ENCODE measurements at regions not wholly inside any gene's neighbourhood (a gene's known extent, or its start where the extent isn't known, plus 50 kb on each side); places are given as distances from the start of the nearest gene placed in this dataset.

DNA sequence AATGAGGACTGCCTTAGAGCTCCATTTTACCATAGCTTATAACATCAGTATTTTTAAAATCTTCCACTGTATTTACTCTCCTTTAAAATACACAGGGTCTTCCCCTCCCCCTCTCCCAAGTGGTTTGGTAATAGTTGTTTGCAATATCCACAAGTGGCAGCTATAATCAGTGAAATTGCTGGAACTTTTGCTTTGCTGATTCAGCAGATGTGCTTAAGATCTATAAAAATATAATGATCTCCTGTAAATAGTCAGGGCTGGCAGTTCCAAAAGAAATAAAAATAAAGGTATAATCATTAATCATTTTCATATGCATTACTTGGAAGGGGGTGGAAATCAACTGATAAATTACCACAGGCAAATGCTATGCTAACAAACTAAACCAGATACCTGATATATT, 345.2 kb downstream of the KLHL13 start:
- no peak for TF ChIP-seq POLR2A (IDR thresholded peaks at IDR 0.05)
- TF ChIP-seq, protein P1, sequence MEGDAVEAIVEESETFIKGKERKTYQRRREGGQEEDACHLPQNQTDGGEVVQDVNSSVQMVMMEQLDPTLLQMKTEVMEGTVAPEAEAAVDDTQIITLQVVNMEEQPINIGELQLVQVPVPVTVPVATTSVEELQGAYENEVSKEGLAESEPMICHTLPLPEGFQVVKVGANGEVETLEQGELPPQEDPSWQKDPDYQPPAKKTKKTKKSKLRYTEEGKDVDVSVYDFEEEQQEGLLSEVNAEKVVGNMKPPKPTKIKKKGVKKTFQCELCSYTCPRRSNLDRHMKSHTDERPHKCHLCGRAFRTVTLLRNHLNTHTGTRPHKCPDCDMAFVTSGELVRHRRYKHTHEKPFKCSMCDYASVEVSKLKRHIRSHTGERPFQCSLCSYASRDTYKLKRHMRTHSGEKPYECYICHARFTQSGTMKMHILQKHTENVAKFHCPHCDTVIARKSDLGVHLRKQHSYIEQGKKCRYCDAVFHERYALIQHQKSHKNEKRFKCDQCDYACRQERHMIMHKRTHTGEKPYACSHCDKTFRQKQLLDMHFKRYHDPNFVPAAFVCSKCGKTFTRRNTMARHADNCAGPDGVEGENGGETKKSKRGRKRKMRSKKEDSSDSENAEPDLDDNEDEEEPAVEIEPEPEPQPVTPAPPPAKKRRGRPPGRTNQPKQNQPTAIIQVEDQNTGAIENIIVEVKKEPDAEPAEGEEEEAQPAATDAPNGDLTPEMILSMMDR (IDR thresholded peaks at IDR 0.05): no peak
